Activated CD4-positive, alpha-beta T cell treated with anti-CD3 and anti-CD28 coated beads, Interleukin-10, Interleukin-2, amounts not matched to agents 100 ng/mL and 50 ng/mL, durations not matched to agents 16 hours and 8 hours (primary cell): ENCODE measurements at regions not wholly inside any gene's neighbourhood (a gene's known extent, or its start where the extent isn't known, plus 50 kb on each side); places are given as distances from the start of the nearest gene placed in this dataset.
"Not testable (repeated sequence)": the region's sequence is repeated elsewhere in the genome, so short reads cannot be mapped to it uniquely, and the experiment has no call there.

Source experiments
- DNase-seq: peaks from one replicate; pipeline ENCODE4 v3.0.0-alpha.2; 2020

DNA sequence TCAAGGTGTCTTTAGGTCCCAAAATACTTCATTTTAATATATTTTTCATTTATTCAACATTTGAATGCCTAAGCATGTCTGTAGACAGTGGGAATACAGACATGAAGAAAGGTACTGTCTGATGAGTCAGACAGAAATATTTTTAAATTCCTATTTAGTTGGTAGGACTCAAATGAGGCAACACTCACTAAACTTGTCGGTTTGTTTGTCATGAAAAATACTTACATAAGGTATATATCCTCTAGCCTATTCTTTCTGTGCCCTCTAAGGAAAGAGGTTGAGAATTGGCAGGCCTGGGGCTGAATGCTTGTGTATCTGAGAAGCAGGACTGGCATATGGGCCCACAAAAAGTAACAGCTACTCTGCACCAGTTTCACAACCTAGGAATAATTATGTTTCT lies 423.6 kb upstream of the MDFIC2 start:
- no peak for DNase-seq

DNA sequence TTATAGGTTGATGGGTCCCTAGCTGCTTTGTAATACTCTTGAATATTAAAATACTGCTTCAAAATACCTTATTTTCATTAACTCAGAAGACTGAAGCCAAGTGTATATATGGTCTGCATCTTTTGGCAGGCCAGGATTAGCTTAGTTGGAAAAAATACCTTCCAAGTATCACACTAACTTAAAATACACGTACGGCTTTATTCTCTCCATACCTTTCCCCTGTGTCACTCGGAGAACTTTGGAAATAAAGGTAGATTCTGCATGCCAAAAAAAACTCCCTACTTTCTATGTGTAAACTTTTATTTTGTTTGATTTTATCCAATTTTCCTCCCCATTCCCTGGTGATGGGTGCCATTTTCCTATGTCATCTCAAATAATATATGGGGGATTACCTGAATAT lies 422.3 kb upstream of the MDFIC2 start:
- DNase-seq: no peak

GRCh38 chr3:70731046-70731445 lies 418.6 kb upstream of the MDFIC2 start:
- no peak for DNase-seq

DNA sequence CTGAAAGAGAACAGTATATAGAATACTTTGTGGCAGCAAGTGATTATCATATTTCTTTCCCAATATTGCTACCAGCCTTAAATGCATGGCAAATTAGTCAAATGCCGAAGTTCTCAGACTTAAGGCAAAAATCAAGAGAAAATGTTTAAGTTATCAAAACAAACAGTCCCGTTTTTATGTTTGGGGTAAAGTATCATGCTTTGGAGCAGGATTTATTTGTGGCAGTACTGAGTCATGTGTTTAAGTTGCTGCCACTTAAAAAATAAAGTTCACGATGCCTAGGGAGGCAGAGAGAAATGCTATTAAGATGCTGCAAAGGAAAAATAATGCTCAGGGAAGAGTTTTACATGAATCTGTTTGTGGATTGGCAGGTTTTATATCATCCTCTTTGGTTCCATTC lies 417.4 kb upstream of the MDFIC2 start:
- DNase-seq: no peak

DNA sequence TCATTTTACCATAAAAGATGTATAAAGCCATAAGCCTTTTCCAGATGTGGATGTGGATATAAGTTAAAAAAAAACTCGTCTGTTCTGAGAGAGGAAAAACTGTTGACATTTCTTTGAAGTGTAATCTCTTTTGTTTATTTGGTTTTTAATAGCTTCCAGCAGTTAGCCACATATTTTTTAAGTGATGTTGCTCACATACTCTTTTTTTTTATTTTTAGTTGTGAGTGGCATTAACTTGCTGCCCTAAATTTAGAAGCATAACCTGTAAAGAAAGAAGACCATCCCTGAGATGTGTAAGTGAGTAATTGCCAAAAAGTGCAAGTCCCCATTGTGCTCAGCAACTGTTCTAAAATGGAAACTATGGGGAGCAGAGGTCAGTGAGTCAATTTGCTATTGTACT lies 415.9 kb upstream of the MDFIC2 start:
- no peak for DNase-seq

DNA sequence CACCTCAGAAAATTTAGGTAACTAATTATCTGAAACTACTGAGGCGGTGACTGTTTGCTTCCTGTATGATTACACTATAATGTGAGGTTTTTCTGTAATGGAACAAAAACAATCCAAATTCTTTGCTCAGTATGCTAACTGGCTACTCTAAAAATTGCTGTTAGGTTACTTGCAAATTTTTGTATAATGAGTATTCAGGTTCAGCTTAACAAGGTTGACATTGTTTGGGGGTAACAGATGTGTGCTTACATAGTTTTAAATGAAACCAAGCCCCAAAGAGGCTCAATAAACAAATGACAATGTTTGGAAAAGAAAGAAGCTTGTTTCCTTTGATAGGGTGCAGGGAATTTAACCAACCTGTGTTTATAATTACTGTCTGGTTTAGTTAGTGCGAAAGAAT lies 414.5 kb upstream of the MDFIC2 start:
- DNase-seq: no peak

DNA sequence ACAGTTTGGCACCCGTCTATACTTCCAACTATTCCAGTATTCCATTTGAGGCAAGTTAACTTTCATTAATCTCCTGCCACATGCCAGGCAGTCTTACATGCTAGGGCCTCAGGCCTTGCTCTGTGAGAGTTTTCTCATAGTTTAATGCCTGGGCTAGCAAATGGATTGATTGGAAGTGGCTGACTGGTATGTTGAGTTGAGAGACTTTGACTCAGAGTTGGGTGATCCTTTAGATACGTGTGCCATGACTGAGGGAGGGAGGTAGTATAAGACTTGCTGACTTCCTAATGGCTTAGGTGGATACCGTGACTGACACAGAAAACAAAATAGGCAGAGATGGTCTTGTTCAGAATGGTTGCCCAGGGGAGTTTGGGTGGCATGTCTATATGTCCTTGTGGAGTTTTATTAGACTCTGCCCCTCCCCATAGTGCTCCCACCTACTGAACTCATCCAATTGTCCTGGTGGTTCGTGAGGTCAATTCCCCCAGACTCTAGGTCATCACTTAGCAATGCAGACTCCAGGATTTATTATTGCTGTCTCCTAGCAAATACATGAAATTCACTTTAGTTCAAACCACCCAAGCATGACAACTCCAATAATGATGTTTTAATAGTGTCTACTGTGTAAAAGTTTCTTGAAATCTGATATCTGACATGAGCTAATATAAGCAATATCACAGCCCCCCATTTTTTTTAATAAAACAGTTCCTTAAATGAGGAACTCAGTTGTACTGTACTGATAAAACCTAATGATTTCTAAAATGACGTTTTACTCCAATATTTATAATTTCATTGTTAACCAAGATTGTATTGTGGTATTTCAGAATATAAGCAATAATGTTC lies 413.9 kb upstream of the MDFIC2 start:
- DNase-seq: no peak

- no peak for DNase-seq
Measured at GRCh38 chr3:70722018-70722417, 409.6 kb upstream of the MDFIC2 start.

DNA sequence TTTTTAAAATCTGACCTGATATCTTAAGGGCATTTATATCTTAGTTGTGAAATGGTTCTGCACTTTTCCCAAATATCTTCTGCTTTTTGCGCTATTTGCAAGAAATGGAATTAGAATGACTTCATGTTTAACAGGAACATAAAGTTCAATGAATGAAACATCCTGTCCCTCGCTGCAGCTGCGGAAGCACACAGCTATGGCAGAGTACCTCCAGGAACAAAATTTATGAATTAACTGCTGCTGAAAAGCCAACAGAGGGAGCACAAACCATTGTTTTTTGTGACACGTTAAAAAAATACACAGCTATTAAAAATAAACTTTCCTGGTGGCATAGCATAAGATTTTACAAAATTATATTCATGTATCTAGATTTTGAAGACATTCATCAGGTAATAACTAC lies 404.4 kb upstream of the MDFIC2 start:
- DNase-seq: peak; percentile 2

DNA sequence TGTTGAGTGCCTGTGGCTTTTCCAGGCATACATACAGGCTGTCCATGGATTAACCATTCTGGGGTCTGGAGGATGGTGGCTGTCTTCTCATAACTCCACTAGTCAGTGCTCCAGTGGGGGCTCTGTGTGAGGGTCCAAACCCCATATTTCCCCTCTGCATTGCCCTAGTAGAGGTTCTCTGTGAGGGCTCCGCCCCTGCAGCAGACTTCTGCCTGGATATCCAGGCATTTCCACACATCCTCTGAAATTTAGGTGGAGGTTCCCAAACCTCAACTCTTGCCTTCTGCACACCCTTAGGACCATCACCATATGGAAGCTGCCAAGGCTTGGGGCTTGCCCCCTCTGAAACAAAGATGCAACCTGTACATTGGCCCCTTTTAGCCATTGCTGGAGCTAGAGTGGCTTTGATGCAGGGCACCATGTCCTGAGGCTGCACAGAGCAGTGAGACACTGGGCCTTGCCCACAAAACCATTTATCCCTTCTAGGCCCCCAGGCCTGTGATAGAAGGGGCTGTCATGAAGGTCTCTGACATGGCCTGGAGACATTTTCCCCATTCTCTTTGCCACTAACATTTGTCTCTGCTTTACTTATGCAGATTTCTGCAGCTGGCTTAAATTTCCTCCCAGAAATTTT lies 400.1 kb upstream of the MDFIC2 start:
- DNase-seq: no peak

DNA sequence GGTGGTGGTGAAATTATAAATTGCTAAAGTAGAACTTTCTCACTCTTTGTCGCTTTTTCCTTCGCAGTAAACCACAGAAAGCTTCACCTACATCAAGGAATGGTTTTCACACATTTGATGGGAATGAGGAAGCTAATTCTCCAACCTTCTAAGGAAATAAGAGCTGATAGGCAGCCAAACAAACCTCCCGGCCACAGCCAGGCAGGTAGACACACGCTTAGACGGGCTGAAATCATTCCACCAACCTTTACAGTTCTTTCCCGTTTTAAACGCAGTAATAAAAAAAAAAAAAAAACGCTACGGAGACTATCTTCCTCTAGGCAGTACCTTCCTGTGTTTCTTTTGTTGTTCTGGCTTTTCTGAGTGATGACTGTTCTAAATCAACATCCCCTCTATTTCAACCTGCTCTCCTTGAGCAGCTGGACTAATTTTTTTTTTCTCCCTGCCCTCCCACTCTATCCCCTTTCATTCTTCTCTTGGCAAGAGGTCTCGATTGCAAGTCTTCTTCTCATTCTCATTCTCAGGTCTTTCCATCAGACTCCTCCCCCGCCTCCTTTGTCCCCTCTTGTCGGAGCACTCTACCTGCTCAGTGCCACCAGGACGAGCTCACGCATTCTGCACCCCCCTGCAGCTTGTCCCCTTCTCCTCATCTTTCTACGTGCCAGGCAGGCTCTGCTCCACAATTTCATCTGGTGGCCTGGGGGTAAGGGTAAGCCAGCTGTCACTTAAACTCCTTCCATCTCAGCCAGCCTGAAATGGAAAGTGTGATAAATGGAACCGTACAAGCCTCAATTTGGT lies 391.1 kb upstream of the MDFIC2 start:
- no peak for DNase-seq

GRCh38 chr3:70702132-70702531 lies 389.7 kb upstream of the MDFIC2 start:
- no peak for DNase-seq

GRCh38 chr3:70684701-70685100 lies 372.3 kb upstream of the MDFIC2 start:
- no peak for DNase-seq

DNA sequence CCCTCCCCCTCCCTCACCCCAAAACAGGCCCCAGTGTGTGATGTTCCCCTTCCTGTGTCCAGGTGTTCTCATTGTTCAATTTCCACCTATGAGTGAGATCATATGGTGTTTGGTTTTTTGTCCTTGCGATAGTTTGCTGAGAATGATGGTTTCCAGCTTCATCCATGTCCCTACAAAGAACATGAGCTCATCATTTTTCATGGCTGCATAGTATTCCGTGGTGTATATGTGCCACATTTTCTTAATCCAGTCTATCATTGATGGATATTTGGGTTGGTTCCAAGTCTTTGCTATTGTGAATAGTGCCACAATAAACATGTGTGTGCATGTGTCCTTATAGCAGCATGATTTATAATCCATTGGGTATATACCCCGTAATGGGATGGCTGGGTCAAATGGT lies 363.4 kb upstream of the MDFIC2 start:
- not testable (repeated sequence) for DNase-seq

GRCh38 chr3:70658513-70659310 lies 346.3 kb upstream of the MDFIC2 start:
- DNase-seq: no peak

DNA sequence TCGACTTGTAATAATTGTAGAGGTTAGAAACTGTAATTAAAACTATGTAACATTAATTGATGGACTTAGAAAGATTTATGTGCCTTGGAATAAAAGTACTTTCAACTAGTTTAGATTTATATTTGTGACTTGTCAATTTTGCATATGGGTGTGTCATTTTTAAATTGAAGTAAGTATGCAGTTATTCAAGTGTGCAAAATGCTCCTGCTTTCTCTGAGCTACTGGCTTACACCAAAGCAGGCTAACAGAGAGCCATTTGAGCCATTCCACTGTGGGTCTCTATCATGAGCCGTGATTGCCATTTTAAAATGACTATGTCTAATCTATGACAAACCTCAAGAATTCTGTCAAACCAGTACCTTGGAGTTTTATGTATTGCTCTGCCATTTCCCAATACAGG lies 345.0 kb upstream of the MDFIC2 start:
- no peak for DNase-seq

DNA sequence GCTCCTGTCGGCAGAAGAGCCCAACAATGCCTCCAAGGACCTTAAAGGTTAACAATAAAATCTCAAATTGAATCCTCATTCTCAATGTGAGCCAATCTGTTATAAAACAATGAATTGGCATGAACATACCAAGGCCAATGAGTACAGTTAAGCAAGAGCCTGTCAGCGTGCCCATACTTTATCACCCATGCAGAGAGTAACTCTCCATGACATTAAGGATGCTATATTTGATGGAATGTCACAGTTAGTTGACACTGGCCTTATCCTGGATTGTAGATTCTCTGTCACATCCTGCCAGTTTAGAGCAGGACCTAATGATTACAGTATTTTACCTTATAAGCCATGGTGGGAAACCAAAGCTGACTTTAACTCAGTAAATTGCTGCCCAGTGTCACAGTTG lies 335.4 kb upstream of the MDFIC2 start:
- no peak for DNase-seq

DNA sequence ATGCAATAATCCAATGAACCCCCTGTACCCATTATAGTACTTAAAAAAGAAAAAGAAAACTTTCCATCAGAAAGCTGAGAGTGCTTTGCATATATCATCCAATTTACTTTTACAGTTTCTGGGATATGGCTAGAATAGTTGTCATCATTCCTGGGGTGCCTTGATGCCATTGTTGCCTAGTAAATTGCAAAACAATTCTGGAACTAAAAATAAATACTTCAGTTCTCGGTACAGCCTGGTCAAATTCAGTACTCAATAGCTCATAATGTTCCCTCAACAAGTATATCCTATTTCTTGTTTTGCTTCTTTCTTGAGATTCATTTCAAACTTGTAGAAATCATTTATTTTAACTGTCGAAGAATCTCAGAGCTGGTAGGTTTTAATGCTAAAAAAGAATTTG lies 334.7 kb upstream of the MDFIC2 start:
- DNase-seq: no peak

DNA sequence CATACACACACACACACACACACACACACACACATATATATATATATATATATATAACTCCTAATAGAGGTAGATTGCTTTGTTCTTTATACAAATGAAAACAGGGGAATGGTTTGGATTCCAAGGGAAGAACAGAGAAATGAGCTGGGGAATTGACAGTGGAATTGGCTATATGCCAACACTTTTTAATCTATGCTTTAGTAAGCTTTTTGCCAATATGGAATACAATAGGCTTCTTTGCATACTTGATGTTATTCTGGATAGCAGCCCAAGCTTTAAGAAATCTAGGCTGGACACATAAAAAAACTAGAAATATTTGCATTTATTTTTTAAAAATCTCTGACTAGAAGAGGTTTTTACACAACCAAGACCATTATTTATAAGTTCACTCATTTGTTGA lies 334.2 kb upstream of the MDFIC2 start:
- DNase-seq: no peak

- no peak for DNase-seq
Measured at GRCh38 chr3:70640481-70640880, 328.0 kb upstream of the MDFIC2 start.

DNA sequence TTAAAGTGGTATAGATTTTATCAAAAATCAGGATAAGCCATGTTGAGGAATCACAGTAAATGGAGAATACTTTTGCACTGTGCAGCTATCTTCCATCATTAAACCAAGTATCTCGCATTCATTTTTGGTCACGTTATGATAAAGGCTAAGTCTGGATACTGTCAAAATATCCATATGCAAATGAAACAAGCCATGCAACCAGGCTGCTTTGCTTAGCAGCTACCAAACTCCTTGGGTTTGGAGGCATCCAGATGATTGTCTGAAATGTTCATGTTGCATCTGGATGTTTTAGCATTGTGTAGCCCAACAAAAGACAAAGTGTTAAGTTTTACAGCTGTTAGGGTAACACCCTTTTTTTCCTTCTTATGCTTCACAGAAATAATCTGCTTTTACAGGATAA lies 322.9 kb upstream of the MDFIC2 start:
- DNase-seq: no peak

DNA sequence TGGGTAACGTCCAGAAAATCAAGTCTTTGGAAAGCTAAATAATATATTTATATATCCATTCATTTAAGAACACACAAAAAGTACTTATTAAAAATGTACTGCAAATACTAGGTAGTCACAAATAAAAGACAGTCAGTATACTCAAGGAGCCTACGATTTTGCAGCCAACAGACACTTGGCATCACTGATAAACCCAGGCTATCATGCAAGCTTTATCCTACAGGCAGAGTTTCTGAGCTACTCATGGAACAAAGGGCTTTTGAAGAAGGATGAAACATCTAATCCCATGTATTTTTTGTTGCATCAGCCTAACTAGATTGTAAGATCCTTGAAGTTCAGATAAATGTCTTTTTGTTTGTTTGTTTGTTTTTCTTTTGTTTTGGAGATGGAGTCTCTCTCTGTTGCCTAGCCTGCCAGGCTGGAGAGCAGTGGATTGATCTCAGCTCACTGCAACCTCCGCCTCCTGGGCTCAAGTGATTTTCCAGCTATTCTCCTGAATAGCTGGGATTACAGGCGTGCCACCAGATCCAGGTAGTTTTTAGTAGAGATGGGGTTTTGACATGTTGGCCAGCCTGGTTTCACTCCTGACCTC lies 319.4 kb upstream of the MDFIC2 start:
- DNase-seq: no peak

DNA sequence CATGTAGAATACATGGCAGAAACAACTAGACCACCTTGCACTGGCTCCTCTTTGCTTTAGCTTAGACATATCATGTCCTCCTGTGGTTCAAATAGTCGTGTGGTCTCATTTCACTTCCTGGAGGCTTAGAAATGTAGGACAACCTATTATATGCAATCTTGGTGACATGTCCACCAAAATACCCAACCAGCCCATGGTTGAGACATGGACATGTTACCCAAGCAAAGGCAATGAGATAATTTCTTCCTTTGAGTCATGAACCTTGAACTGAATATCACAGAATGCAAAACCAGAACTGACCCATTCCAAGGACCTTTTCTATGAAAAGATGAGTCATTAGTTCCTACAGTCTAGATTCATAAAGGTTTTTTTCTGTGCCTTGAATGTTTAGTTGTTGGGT lies 309.0 kb upstream of the MDFIC2 start:
- DNase-seq: no peak
